ENCODE measurements at regions not wholly inside any gene's neighbourhood (a gene's known extent, or its start where the extent isn't known, plus 50 kb on each side); places are given as distances from the start of the nearest gene placed in this dataset.
"Not testable (repeated sequence)": the region's sequence is repeated elsewhere in the genome, so short reads cannot be mapped to it uniquely, and the experiment has no call there.

DNA sequence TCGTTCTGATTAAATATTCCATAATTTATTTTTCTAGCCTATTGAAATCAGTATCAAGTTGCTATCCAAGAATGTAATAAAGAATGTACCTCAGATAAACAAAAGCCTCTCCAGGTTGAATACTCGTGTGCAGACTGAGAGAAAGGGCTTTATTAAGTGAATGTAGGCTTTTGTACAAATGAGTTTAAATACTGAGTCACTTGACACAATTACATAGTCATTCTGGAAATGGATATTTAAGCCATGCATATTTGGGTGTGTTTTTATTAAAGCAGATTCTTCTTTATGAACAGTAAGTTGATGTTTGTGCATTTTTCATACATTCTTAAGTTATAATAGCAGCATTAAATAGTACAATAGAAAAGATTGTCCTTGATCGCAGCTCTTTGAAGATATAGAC lies 139.8 kb upstream of the GK2 start:
- DNase-seq (ENCODE audit: low read depth), result no peak

DNA sequence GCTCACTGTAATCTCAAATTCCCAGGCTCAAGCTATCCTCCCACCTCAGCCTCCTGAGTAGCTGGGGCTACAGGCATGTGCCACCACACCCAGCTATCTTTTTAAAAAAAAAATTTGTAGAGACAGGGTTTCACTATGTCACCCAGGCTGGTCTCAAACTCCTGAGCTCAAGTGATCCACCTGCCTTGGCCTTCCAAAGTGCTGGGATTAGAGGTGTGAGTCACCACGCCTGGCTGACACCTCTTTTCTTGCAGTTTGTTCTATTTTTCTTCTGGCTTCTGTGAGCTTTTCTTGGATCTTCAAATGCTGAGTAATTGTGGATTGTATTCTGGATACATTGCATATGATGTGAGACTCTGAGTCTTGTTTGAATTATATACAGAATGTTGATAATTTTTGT lies 137.3 kb upstream of the GK2 start:
- not testable (repeated sequence) for DNase-seq (ENCODE audit: low read depth)

DNA sequence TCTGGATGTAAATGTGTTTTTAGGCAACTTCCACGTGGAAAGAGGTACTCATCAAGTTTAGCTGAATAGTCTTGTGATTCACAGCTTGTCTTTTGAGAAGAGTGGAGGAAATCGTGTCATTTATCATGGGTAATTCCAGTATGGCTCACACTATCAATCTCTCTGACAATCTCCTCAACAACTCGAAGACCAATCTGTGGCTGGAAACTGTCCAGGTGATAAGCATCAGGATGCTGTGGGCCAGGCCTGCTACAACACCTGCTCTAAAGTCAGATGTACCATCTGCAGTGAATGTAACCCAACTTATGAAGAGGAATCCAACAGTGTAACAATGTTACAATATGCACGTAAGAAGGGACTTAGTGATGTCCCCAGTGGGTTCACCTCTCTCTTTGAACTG lies 132.1 kb upstream of the GK2 start:
- no peak for DNase-seq (ENCODE audit: low read depth)

DNA sequence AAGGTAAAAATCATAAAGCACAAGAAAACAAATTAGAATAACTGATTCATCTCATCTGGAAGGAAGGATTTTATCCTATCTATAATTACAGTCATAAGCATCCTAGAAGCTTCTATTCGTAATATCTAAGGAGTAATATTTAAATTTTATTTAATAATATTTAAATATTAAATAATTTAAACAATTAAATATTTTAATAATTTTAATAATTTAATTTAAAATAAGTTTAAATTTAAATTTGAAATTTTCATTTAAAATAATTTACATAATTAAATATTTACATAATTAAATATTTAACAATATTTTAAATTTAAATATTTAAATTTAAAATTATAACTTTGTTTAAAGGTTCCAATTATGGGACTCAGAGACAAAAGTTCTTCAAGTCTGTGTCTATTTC lies 127.5 kb upstream of the GK2 start:
- DNase-seq (ENCODE audit: low read depth), result no peak

DNA sequence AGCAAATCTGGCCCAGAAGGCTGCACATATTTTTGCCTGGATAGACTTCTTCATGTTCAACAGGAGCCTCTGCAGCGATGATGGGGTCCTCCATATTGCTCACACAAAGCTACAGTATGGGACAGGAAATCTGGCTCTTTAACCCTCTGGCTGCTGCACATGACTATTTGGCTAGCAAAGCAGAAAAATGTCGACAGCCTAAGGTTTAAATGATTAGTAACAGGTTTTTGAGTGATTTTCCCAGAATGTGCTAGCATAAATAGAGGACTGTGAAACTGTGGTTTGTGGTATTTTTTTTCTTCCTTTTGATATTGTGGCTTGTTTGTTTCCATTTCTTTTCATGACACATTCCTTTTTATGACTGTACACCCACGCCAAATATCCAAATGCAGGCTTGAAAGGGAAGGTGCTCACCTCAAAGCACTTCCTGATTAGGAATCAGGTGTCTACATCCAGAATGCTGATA lies 120.2 kb upstream of the GK2 start:
- DNase-seq (ENCODE audit: low read depth), result no peak

DNA sequence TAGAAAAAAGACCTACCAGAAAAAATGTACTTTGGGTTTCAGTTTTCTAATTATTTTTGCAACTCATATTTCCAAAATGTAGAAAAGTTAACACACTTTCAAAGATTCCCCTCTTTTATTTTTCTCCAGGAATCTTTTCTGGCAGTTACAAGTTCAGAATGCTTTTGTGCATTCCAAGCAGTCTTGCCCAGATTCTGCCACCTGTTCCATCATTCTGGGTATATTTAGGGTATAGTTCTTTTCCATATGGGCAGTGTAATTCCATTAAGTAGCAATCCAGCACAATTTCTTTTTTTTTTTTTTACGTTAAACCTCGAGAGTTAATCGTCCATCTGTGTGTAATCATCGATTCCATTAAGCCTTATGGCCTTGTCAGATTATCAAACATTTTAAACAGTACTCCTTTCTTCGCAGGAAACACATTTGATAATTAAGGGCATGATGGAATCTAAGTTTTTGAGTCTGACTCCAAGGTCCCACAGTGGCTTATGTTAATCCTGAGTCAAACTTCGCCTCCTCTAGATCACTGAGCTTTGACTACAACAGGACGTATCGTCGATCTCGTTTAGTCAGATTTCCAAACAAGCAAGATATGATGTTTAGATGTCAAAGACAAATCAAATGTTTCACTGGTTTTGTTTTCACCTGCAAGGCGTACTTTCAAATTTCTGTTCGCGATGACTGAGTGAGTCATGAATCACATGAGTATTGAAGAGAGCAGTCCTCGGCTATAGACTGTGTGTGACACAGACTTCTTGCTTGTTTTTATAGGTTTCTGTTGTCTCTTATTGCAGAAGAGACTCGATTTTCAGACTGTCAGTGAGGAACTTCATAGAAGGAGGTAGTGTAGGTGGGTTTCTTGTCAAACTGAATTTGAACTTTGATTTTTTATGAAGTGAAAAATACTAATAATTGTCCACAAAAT lies 118.9 kb upstream of the GK2 start:
- no peak for DNase-seq (ENCODE audit: low read depth)

DNA sequence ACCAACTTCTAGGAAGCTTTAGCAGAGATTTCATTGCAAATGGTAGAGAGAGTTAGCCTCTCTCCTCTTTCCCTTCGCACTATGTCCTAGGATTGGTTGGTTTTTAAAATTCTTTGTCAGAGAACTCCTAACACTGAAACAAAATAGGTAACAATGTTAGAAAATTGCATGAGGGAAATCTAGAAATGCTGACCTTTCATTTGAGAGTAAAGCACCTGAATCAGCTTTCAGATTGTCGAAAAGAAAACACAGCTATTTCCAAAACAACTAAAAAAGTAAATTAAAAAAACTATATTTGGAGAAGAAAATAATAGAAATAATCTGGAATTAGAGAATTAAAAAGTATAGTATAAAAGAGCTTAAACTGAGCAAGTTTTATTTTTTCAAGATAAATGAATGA lies 108.1 kb upstream of the GK2 start:
- no peak for DNase-seq (ENCODE audit: low read depth)

DNA sequence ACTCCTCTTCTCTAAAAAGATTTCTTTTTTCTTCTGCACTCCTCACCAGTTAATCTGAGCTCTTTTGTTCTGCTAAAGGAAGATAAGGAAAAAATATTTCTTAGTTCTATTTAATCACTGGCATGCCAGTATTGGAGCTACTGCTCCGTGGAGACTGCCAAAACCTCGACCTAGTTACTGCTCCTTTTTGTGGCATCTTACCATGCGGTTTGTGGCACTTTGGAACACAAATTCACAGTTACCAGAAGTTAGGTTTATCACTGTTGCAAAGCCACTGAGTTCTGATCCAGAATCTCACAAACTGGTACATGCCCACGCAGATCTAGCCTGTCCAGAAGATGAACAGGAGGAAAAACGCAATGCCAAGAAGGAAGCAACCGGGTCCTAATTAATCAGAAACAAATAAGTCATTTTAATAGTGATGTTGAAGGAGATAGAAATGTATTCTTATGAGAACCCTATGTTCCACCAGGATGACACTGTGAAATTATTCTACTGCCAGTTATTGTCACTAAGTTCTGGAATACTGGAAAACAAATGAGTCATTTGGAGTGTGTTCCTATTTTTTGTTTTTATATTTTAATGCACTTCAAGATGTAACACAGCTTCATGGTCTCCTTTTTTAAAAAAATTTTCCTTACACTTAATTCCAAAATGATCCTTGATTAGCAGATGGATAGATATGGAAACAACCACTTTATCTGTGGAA lies 106.7 kb upstream of the GK2 start:
- DNase-seq (ENCODE audit: low read depth), result no peak

DNA sequence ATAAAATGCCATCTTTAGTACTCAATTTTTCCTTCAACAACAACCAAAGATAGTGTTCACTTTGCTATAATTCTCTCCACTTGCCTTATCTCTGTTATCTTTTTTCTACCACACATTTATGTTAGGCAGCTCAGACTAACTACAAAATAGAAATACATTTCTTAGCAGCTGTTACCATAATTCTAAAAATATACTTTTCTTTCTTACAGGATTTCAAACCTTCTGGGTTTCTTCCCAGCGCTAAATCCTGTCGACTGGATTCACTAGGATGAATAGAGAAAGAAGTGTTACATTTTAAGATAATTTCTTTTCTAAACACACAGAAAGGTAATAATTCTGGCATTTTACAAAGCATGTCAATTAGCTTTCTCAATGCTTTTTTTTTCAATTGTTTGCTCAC lies 105.5 kb upstream of the GK2 start:
- no peak for DNase-seq (ENCODE audit: low read depth)

DNA sequence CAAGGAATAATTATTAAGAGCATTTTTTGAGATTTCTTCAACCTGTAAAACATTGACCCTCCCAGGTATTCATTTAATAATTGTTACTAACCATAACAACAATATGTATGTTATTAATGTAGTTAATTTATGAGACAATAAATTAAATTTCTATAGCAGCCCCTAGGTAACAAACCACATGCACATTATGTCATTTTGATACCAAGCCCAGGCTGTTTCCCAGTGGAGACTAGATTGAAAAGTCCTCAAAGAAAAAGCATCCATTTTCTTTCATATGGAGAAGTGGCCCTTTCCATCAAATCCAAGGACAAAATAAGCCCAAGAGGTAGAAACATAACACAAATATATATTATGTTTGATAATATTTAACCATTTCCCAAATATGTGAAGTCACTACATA lies 104.3 kb upstream of the GK2 start:
- DNase-seq (ENCODE audit: low read depth), result no peak

DNA sequence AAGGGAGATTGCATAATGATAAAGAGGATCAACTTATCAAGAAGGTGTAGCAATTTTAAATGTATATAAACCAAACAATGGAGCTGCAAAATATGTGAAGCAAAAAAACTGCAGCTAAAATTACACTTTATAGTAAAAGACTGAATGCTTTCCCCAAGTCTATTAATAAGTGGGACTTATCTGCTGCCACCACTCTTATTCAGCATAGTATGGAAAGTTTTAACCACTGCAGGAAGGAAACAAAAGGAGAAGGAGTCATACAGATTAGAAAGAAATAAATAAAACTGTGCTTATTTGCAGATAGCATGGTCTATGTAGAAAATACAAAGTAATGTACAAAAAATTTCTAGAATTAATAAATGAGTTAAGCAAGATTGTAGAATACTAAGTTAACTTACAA lies 94.1 kb upstream of the GK2 start:
- DNase-seq (ENCODE audit: low read depth), result no peak

DNA sequence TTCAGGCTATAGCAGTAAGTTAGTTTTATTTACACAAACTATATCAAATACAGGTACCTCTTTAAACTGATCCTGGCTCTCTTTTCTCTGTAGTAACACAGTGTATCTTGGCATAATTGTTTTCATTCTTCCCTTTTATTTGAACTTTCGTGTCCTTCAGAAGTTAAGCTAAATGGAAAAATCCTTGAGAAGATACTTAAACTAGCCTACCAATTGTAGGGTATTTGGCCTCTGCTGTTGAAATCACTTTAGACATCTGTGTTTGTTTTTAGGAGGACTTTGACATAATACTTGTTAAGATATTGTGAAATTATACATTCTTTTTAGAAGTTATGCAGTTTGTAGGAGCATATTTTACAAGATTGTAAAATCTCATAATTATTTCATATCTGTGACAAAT lies 90.3 kb upstream of the GK2 start:
- no peak for DNase-seq (ENCODE audit: low read depth)

DNA sequence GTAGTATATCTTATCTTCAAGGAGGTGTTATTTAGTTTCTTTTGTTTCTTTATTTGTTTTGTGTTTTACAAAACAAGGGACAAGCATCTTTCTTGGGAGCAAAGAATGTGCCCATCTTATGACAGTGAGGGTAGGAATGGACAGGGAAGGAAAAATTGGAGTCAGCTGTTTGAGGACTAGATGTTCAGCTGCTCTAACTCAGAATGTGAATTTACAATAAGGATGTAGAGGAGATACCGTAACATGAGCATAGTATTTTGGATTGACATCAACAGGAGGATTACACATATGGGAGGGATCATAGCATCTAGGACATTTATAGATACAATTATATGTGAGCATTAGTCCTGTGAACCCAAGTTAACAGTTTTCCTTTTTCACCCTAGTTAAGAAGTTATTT lies 89.0 kb upstream of the GK2 start:
- no peak for DNase-seq (ENCODE audit: low read depth)

DNA sequence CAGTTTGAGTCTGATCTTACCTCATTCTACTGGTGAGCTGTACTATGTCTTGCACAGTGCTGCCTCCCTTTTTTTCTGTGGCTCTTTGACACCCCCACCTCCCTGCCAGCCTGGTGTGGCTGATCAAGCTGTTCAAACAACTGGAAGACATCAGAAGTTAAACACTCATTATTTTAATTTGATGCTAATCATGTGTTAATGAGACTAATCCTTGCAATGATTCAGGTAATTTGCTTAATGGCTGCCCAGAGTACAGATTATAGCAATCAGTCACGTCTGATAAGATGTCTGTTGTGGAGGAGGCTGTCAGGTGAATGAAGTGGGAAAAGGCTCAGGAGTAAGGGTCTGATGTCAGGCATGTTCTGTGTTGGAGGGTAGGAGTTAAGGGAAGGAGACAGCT lies 87.4 kb upstream of the GK2 start:
- no peak for DNase-seq (ENCODE audit: low read depth)

DNA sequence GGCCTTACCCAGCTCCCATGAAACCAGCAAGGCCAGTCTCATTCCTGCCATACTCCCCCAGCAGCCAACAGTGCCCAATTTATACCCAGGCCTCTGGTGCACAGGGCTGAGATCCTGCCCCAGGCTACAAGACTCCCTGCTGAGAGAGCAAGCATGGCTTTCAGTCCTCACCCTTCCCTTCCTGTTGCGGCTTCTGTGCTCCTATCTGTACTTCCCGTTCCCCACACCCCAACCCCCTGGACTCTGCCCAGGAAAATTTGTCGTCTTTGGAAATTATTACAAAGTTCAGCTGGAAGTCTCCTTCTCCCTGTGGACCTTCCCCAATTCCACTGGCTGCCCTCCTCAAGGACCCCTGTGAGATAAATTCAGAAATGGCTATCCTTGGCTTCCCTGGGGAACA lies 84.1 kb upstream of the GK2 start:
- DNase-seq (ENCODE audit: low read depth), result no peak

DNA sequence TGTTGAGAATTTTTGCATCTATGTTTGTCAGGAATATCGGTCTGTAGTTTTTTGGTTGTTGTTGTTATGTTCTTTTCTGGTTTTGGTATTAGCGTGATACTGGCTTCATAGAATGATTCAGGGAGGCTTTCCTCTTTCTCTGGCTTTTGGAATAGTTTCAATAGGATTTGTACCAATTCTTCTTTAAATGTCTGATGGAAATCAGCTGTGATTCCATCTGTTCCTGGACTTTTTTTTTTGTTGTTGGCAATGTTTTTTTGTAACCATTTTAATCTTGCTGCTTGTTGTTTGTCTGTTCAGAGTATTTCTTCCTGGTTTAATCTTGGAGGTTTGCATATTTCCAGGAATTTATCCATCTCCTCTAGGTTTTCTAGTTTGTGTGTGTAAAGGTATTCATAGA lies 81.5 kb upstream of the GK2 start:
- no peak for DNase-seq (ENCODE audit: low read depth)

DNA sequence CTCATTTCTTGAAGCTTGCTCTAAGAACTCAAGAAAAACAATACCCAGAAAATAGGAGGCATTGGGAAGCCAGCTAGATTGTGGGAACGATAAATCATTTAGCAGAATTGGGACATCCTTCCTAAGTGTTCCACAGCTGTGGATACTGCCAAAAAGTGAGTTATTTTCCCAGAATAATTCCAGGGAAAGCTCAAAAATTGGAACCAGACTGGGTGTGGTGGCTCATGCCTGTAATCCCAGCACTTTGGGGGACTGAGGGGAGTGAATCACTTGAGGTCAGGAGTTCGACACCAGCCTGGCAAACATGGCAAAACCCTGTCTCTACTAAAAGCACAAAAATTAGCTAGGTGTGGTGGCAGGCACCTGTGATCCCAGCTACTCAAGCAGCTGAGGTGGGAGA lies 68.2 kb upstream of the GK2 start:
- DNase-seq (ENCODE audit: low read depth), result no peak

DNA sequence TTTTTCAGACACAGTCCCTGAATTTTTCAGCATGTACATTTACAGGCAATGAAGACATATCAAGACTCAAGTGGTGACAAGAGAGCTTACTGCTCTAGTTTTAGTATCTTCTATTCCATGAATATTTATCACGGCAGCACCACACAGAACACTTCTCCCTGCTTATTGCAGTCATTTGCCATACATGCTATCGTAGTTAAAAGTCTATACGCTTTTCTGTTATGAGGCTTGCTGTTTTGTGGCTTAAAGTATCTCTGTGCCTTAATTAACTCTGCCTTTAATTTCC lies 65.4 kb upstream of the GK2 start:
- DNase-seq (ENCODE audit: low read depth), result no peak

DNA sequence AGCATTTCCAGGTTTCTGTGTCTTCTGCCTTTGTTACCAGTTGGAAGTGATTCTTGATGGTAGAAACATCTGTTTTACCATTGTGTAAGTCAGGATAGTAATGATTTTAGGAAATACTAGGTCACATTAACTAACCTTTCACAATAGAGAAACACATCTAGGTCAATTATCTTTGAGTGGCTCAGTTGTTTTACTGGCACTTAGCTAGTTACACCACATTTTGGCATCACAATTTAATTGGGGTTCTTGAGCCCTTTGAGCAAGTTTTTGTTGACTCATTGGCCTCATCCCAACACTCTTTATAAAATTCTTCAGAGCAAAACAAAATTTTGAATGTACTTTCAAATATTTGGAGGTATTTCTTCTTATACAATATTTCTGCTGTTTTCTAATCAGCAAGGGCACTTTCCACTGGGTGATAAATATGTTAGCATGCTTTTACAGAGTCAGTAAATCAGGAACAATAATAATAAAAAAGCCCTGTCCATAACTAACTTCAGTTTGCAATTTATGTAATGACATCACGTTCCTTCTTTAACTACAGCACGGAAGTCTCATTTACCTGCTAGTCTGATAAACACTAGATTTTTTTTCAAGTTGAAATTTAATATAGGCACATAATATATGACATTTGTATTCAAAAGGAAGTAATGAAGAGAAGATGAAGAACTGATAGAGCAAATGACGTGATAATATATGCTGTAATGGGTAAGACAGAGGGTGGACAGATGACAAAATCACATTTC lies 64.8 kb upstream of the GK2 start:
- no peak for DNase-seq (ENCODE audit: low read depth)

DNA sequence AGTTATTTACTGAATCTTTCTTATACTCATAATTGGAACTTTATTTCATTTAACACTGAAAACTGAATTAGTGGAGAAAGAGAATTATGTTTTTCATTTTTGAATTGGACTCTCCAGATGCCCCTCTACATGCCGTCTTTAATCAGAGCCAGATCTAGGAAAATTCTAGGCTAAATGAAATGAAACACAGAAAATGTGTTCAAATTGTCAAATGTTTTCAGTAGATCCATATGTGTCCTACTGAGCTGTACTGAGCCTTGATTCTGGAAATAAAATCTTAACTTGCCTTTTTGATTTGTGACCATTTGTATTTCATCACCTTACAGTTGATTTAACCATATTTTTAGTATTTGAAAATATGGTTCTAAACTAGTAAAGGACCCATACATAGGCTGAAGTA lies 64.0 kb upstream of the GK2 start:
- no peak for DNase-seq (ENCODE audit: low read depth)

DNA sequence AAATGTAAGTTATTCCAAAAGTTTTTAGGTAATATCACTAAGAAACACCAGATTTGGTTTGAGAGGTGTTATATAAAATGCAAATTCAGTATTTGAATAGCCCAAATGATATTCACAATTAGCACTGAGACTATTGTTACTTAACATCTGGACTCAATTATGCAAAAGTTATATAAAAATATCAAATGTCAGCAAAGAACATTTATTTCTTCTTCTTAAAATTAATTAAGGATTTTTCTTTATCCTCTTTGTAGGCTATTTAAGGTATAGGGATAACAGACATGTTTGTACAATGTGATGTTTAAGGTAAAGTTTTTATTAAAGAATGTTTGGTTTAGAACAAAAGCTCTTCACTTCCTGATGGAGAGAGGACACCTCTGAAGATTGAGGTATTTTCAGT lies 63.3 kb upstream of the GK2 start:
- no peak for DNase-seq (ENCODE audit: low read depth)

DNA sequence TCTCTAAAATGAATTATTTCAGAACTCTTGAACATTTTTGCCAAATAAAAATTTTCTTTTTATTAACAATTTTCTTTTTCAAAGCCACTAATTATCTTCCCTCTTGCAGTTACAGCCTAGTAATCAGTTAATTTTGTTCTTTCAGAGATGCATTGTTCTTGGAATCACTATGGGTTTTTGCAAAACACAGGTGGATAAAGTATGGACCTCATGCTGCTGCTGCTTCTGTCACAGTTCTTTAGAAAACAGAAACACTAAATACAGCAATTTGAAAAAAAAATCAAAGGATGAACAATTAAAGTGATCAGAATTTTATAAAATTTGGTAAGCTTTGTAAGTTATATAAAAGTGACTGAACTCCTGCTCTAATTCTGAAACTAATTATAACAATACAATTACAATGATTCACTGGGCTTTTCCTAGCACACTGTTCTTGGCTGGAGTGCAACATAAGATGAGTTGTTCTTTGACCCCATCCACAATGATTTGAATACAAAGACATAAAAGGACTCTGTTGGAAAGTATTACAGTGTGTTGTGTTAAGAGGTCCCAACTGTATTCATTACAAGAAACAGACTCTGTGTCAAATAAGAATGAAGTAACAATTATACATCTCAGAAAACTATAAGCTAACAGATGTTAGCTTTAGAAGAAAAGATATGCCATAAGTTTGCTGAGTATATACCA lies 59.4 kb upstream of the GK2 start:
- DNase-seq (ENCODE audit: low read depth), result peak; percentile 35
